Esophagus muscularis mucosa (tissue), 4 donors: ENCODE measurements at regions not wholly inside any gene's neighbourhood (a gene's known extent, or its start where the extent isn't known, plus 50 kb on each side); places are given as distances from the start of the nearest gene placed in this dataset.

Experiments used
- DNase-seq: peaks from one replicate; pipeline ENCODE4 v3.0.0-alpha.2; 2017; ENCODE audit errors: extremely low spot score
- H3K27ac ChIP-seq, 4 donors: fragments of 200-600 bp; sonication (generic); replicated peaks in 1 of 4; 1 replicate in 3 of 4; 2 replicates in 1 of 4; pipeline ENCODE4 v1.5.1; 2016 to 2019; ENCODE audit warnings: mild to moderate bottlenecking in 1 of 4
- H3K27me3 ChIP-seq, 4 donors: fragments of 200-600 bp; sonication (generic); one replicate each; pipeline versions ENCODE4 v1.5.1 to v1.6.0; 2016 to 2019
- H3K36me3 ChIP-seq, 4 donors: fragments of 200-600 bp; sonication (generic); one replicate each; pipeline ENCODE4 v1.5.1; 2016 to 2019
- H3K4me1 ChIP-seq, 4 donors: fragments of 200-600 bp; sonication (generic); one replicate each; pipeline ENCODE4 v1.5.1; 2016 to 2019
- H3K4me3 ChIP-seq, 4 donors: fragments of 200-600 bp; sonication (generic); 1 replicate in 2 of 4; 2 replicates in 2 of 4; pipeline ENCODE4 v1.5.1; 2016 to 2019; ENCODE audit warnings: mild to moderate bottlenecking in 4 of 4, moderate library complexity in 1 of 4
- H3K9me3 ChIP-seq, 4 donors: fragments of 200-600 bp; sonication (generic); 1 replicate in 3 of 4; 2 replicates in 1 of 4; pipeline ENCODE4 v1.5.1; 2016 to 2019
- EP300 ChIP-seq: sonication (generic); formaldehyde crosslinking; IDR thresholded peaks from one replicate; pipeline ENCODE4 v1.6.1; 2017; ENCODE audit warnings: antibody characterized with exemption
- POLR2A ChIP-seq: fragments of 450-650 bp; IDR thresholded peaks from one replicate; pipeline ENCODE4 v1.6.1; 2017; ENCODE audit warnings: antibody characterized with exemption, moderate library complexity, mild to moderate bottlenecking, low read depth
- POLR2AphosphoS5 ChIP-seq, 2 donors: sonication (generic); formaldehyde crosslinking; IDR thresholded peaks; one replicate each; pipeline ENCODE4 v1.6.1; 2017; ENCODE audit warnings: antibody characterized with exemption in 2 of 2
- WGBS: methylation state at CpG from one replicate; pipeline ENCODE4 v1.1.5; 2018; 5-methylcytosine and 5-hydroxymethylcytosine counted together
- intact Hi-C: fragments of 100-400 bp; cut with DNase I; formaldehyde crosslinking; loops from one replicate; pipeline ENCODE4 v1.15.1; 2023
- TF ChIP-seq, protein P1 (sequence below), 3 experiments: fragments of 200-600 bp in 2 of 3; fragments of 450-650 bp in 1 of 3; sonication (generic) in 2 of 3; IDR thresholded peaks; one replicate each; pipeline ENCODE4 v1.5.1; 2017 to 2019; ENCODE audit warnings: antibody characterized with exemption in 3 of 3, mild to moderate bottlenecking in 2 of 3, moderate library complexity in 1 of 3

DNA sequence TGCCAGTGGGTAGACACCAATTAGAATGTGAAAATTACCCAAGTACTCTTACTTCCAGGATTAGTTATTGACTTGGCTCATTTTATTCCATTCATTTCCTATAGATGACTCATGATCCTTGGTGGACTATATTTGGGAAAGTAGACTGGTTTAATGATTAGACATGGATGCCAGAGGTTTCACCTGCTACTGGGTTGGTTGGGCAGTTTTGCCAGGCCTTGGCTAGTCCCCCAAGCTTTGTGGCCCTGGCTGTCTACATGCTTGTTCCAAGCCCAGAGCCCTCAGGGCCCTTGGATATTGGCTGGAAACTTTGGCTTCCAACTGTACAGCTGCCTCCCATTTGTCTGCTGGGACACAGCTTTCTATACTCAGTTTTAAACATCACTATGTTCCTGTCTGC is 104.1 kb downstream of the ZFP64 start:
- Histone ChIP-seq H3K27me3 (no peaks in the 10 kb centered on the region), H3K36me3 (peaks cover 0 to 39% (median 15%) of the 10 kb centered on the region in 4 donors), H3K27ac (no peak overlapping the region), H3K4me3 (no peak overlapping the region), H3K4me1 (no peaks in the 10 kb centered on the region), H3K9me3 (peaks cover 0 to 12% (median 9%) of the 10 kb centered on the region in 4 donors)
- DNase-seq, result no peak
- intact Hi-C loops, result loop anchor here (10.0 kb wide), 1 partner anchor 383 kb away; no protein-coding TSS in a partner anchor
- TF ChIP-seq POLR2A, result no peak
- no peak for TF ChIP-seq EP300
- TF ChIP-seq POLR2AphosphoS5 (IDR thresholded peaks at IDR 0.05), result no peak
- TF ChIP-seq, protein P1, sequence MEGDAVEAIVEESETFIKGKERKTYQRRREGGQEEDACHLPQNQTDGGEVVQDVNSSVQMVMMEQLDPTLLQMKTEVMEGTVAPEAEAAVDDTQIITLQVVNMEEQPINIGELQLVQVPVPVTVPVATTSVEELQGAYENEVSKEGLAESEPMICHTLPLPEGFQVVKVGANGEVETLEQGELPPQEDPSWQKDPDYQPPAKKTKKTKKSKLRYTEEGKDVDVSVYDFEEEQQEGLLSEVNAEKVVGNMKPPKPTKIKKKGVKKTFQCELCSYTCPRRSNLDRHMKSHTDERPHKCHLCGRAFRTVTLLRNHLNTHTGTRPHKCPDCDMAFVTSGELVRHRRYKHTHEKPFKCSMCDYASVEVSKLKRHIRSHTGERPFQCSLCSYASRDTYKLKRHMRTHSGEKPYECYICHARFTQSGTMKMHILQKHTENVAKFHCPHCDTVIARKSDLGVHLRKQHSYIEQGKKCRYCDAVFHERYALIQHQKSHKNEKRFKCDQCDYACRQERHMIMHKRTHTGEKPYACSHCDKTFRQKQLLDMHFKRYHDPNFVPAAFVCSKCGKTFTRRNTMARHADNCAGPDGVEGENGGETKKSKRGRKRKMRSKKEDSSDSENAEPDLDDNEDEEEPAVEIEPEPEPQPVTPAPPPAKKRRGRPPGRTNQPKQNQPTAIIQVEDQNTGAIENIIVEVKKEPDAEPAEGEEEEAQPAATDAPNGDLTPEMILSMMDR (IDR thresholded peaks at IDR 0.05), result no peak

DNA sequence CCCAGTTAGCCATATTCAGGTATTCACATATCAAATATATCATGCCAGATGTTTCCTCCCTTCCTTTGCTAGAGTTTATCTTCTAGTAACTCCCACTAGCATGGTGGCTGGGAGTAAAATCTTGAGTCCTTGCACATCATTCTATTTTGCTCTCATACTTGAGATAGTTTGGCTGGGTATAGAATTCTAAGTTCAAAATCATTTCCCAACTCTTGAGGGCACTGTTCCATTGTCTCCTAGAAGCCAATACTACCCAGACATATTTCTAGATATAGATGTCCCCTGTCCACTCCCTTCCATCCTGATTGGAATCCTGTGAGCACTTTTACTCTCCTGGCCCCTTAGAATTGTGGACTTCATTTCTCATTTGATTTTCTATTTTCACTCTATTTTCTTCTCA is 104.7 kb downstream of the ZFP64 start:
- Histone ChIP-seq H3K36me3 (peaks cover 0 to 39% (median 15%) of the 10 kb centered on the region in 4 donors), H3K27ac (no peak overlapping the region), H3K4me3 (no peak overlapping the region), H3K9me3 (peaks cover 0 to 12% (median 9%) of the 10 kb centered on the region in 4 donors), H3K27me3 (no peaks in the 10 kb centered on the region), H3K4me1 (no peaks in the 10 kb centered on the region)
- no peak for DNase-seq
- intact Hi-C loops, result loop anchor here (10.0 kb wide), 1 partner anchor 382 kb away; no protein-coding TSS in a partner anchor
- TF ChIP-seq EP300 (no peak), POLR2AphosphoS5 (IDR thresholded peaks at IDR 0.05) (no peak), POLR2A (no peak)
- TF ChIP-seq, protein P1 (IDR thresholded peaks at IDR 0.05), result no peak

DNA sequence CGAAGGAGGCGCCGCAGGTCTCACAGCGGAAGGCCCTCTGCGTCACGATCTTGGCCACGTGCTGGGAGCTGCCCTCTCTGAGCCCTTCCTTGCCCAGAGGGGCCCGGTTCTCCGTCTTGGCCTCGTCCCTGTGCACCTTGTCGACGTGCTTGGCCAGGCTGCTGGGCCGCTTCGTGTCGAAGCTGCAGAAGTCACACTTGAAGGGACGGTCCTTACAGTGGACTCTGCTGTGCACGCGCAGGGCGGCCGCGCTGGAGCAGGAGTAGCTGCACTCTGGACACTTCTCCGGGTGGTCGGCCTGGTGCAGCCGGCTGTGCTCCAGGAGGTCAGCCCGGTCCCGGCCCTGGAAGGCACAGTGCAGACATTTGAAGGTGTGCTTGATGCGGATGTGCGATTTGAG is 106.9 kb downstream of the ZFP64 start:
- TF ChIP-seq POLR2A, result no peak
- no peak for TF ChIP-seq EP300
- TF ChIP-seq, protein P1 (IDR thresholded peaks at IDR 0.05), result no peak
- TF ChIP-seq POLR2AphosphoS5 (IDR thresholded peaks at IDR 0.05), result no peak
- WGBS, result 95% methylated on average over 28 of the region's 28 CpGs
- Histone ChIP-seq H3K27ac (no peak overlapping the region), H3K27me3 (no peaks in the 10 kb centered on the region), H3K36me3 (peaks cover 0 to 39% (median 17%) of the 10 kb centered on the region in 4 donors), H3K9me3 (peaks cover 0 to 12% (median 9%) of the 10 kb centered on the region in 4 donors), H3K4me3 (no peak overlapping the region), H3K4me1 (no peaks in the 10 kb centered on the region)
- DNase-seq, result no peak
- intact Hi-C loops, result loop anchor here (5.0 to 10.0 kb wide), 3 partner anchors 287 to 447 kb away; no protein-coding TSS in a partner anchor

- no peak overlapping the region for H3K4me3 ChIP-seq
- H3K9me3 ChIP-seq, result peaks cover 0 to 12% (median 9%) of the 10 kb centered on the region in 4 donors
- DNase-seq, result no peak
- H3K4me1 ChIP-seq, result no peaks in the 10 kb centered on the region
- H3K27me3 ChIP-seq, result no peaks in the 10 kb centered on the region
- 32% methylated on average over 11 of the region's 11 CpGs for WGBS
- H3K36me3 ChIP-seq, result peaks cover 0 to 34% (median 18%) of the 10 kb centered on the region in 4 donors
- intact Hi-C loops, result loop anchor here (5.0 to 10.0 kb wide), 3 partner anchors 286 to 446 kb away; no protein-coding TSS in a partner anchor
- H3K27ac ChIP-seq, result no peak overlapping the region
- no peak for TF ChIP-seq POLR2AphosphoS5 (IDR thresholded peaks at IDR 0.05)
- TF ChIP-seq, protein P1 (IDR thresholded peaks at IDR 0.05), result peak; percentile 49 to 56 (median 50)
Observed at GRCh38 chr20:52083627-52084232, 107.8 kb downstream of the ZFP64 start.
